ENCODE measurements at regions not wholly inside any gene's neighbourhood (a gene's known extent, or its start where the extent isn't known, plus 50 kb on each side); places are given as distances from the start of the nearest gene placed in this dataset.

DNA sequence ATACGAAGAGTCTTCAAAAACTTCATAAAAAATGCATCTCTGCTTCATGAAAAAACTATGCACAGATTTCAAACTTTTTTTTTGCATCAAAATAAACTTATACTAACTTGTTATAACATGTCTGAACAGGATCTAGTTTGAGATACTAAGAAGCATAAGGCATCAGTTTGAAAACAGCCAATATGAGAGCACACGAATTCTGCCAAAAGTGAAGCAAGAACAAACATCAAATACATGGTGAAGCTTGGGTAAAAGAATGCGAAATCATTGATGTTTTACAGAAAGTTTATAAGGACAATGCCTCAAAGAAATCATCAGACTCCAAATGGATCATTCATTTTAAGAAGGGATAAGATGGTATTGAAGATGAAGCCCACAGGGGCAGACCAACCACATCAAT lies 389.1 kb upstream of the TENM4 start:
- CTCF ChIA-PET, result no interaction called here
- no peak overlapping the region for H3K27ac Mint-ChIP-seq
- intact Hi-C loops (cut with micrococcal nuclease), result no loop called here
- H3K9me3 Mint-ChIP-seq, result peaks cover 2% of the 10 kb centered on the region
- H3K4me1 Mint-ChIP-seq (ENCODE audit: low read depth), result no peaks in the 10 kb centered on the region
- no peaks in the 10 kb centered on the region for H3K36me3 Mint-ChIP-seq (ENCODE audit: low read depth)
- H3K4me3 Mint-ChIP-seq, result no peak overlapping the region
- no peak for DNase-seq
- no peaks in the 10 kb centered on the region for H3K27me3 Mint-ChIP-seq (ENCODE audit: low read depth)

DNA sequence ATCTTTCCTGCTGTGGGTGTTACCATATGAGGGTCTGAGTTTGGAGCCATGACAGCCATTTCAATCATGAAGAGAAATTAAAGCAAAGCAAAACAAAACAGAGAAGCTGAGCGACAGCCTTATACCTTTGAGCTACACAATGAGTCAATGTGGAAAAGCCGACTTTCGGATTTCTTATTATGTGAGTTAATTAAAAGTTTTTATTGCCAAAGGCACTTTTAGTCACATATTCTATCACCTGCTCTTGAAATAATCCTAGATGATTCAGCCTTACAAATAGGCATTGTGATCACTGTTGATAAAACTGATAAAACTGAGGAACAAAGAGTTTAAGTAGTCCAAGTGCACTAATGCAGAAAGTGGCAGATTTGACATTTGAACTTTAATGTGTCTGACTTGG lies 381.9 kb upstream of the TENM4 start:
- H3K27ac Mint-ChIP-seq, result no peak overlapping the region
- H3K4me1 Mint-ChIP-seq (ENCODE audit: low read depth), result no peaks in the 10 kb centered on the region
- intact Hi-C loops (cut with micrococcal nuclease), result no loop called here
- H3K9me3 Mint-ChIP-seq, result peaks cover 4% of the 10 kb centered on the region
- no peaks in the 10 kb centered on the region for H3K27me3 Mint-ChIP-seq (ENCODE audit: low read depth)
- CTCF ChIA-PET, result no interaction called here
- no peak for DNase-seq
- no peaks in the 10 kb centered on the region for H3K36me3 Mint-ChIP-seq (ENCODE audit: low read depth)
- H3K4me3 Mint-ChIP-seq, result no peak overlapping the region

DNA sequence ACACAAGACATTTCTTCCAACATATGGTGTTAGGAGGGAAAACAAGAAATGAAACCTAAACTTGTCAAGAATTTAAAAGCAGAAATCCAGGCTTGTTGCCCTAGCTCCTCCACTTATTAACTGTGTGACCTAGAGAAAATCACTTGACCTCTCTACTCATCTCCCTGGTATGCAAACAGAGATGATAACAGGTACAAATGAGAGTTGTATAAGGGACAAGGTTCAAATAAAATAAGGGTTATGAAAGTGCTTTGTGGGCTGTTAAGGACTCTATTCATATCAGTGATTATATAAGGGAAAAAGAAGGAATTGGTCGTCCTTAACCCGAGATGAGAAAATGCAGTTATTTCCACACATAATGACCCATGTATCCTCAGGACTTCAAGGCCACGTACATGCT lies 372.7 kb upstream of the TENM4 start:
- Mint-ChIP-seq H3K27me3 (ENCODE audit: low read depth) (no peaks in the 10 kb centered on the region), H3K36me3 (ENCODE audit: low read depth) (no peaks in the 10 kb centered on the region), H3K9me3 (peaks cover 12% of the 10 kb centered on the region), H3K4me1 (ENCODE audit: low read depth) (no peaks in the 10 kb centered on the region), H3K27ac (no peak overlapping the region), H3K4me3 (no peak overlapping the region)
- intact Hi-C loops (cut with micrococcal nuclease), result no loop called here
- CTCF ChIA-PET, result no interaction called here
- no peak for DNase-seq

DNA sequence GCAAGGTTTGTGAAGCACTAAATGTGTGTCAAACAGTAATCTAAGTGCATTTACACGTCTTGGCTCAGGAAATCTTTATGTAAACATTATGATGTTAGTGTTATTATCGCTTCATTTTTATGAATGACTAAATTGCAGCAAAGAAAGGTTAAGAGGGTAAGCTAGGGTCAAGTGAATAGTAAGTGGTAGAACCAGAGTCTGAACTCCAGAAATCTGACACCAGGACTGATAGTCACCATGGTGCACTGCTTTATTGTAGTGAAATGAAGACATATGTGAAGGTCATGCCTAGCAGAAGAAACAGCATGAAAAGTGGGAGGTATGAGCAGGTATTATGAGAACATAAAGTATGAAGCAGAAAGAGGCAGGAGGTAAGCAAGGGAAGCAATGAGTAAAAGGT lies 368.7 kb upstream of the TENM4 start:
- CTCF ChIA-PET, result no interaction called here
- H3K27me3 Mint-ChIP-seq (ENCODE audit: low read depth), result no peaks in the 10 kb centered on the region
- H3K36me3 Mint-ChIP-seq (ENCODE audit: low read depth), result no peaks in the 10 kb centered on the region

DNA sequence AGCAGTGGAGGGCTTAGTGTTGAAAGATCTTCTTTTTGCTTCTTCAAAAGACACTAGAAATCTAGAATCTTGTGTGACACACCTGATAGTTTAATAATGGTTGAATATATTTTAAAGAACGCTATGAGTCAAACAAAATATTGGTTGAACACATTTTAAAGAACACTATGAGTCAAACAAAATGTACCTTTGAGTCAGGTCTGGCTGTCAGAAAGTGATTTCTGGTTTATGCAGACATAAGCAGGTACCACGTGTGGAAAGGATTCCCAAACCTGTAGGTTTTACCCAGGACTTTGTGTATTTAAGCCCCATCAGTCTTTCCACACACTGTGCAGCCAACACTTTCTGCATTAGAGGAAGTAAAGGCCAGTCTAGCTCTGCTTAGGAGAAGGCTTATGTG lies 366.7 kb upstream of the TENM4 start:
- no peak for DNase-seq
- no peaks in the 10 kb centered on the region for H3K36me3 Mint-ChIP-seq (ENCODE audit: low read depth)
- no peaks in the 10 kb centered on the region for H3K4me1 Mint-ChIP-seq (ENCODE audit: low read depth)
- no peak overlapping the region for H3K4me3 Mint-ChIP-seq
- H3K27ac Mint-ChIP-seq, result no peak overlapping the region
- H3K9me3 Mint-ChIP-seq, result peaks cover 9% of the 10 kb centered on the region
- no peaks in the 10 kb centered on the region for H3K27me3 Mint-ChIP-seq (ENCODE audit: low read depth)
- intact Hi-C loops (cut with micrococcal nuclease), result no loop called here
- CTCF ChIA-PET, result no interaction called here

More for the DNA sequence above, 368.7 kb upstream of the TENM4 start:
- Mint-ChIP-seq H3K27ac (no peak overlapping the region), H3K4me1 (ENCODE audit: low read depth) (no peaks in the 10 kb centered on the region), H3K4me3 (no peak overlapping the region), H3K9me3 (peaks cover 9% of the 10 kb centered on the region)
- DNase-seq, result no peak
- intact Hi-C loops (cut with micrococcal nuclease), result no loop called here

DNA sequence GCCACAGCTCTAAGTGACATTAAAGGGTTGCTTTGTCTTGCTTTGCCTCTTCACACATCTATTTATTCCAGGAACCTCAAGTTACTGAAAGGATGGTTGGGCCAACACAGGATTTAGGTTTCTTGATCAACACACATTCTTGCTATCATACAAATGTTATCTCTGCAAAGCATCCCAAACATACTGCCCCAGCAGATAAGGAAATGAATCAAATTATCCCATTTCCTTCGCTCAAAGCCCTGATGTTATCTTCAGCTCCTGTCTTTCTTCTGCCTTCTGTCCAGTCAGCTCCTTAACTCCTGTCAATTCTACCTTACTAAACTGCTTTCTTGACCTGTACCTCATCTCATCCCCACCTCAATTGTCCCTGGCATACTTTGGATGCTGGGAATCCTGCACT lies 355.9 kb upstream of the TENM4 start:
- Mint-ChIP-seq H3K36me3 (ENCODE audit: low read depth) (no peaks in the 10 kb centered on the region), H3K9me3 (peaks cover 3% of the 10 kb centered on the region)
- CTCF ChIA-PET, result no interaction called here

DNA sequence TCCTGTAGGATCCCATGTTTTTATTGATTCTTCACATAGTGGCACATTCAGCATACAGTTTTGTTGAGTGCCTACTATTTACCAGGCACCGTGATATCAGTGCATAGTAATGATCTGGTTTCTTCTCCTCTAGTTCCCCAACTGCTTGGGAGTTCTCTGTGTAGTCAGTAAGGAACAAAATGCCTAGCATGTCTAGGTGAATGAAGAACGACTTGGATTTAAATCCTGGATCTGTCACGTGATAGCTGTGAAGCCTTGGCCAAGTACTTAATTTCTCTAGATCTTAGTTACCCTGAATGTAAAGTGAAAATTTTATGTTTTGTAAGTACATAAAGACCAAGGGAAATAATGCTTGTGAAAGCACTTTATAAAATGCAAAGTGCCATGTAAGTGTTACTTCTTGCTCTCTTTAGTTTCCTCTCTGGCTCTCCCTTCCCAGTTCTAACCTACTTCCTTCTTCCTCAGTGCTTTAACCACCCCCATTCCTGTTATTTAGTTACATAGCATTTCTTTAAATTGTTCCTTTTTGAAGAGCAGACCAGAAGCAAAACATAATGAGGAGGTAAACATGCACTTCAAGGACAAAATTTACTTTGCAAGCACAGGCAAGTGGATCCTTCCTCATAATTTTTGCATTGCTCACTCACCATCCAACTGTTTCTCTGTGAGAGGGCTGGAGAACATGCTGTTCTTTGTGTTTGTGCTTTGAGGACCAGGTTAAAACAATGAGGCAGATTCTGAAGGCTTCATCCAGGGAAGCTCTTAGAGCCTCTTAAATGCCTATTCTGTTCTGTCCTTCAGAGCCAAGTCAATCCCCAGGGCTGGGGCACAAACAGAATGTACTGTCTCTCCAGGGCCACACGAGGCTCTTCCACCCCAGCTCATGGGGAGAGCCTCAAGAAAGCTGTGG lies 353.9 kb upstream of the TENM4 start:
- CTCF ChIA-PET, result no interaction called here
- intact Hi-C loops (cut with micrococcal nuclease), result no loop called here
- Mint-ChIP-seq H3K4me1 (ENCODE audit: low read depth) (no peaks in the 10 kb centered on the region), H3K27me3 (ENCODE audit: low read depth) (no peaks in the 10 kb centered on the region), H3K36me3 (ENCODE audit: low read depth) (no peaks in the 10 kb centered on the region), H3K4me3 (no peak overlapping the region), H3K9me3 (no peaks in the 10 kb centered on the region), H3K27ac (no peak overlapping the region)
- no peak for DNase-seq

More for the DNA sequence above, 355.9 kb upstream of the TENM4 start:
- DNase-seq, result no peak
- no peaks in the 10 kb centered on the region for H3K4me1 Mint-ChIP-seq (ENCODE audit: low read depth)
- H3K27ac Mint-ChIP-seq, result no peak overlapping the region
- intact Hi-C loops (cut with micrococcal nuclease), result no loop called here
- no peak overlapping the region for H3K4me3 Mint-ChIP-seq
- no peaks in the 10 kb centered on the region for H3K27me3 Mint-ChIP-seq (ENCODE audit: low read depth)

DNA sequence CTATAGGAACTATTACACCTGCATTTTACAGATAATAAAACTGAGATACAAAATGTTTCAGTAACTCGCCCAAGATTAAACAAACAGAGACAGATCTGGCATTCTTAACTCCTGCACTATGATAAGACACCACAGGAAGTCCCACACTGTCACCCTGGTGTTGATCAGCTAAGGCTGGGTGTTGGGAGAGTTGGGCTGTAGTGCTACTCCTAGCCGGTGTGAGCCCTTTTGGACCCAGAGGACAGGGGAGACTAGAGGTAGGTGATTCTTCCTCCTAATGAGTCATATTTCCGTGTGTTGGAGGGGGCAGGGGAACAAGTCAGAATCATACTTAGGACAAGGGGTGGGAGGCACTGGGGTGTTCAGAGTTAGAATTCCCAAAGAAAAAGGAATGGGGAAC lies 353.2 kb upstream of the TENM4 start:
- Mint-ChIP-seq H3K9me3 (no peaks in the 10 kb centered on the region), H3K27ac (no peak overlapping the region), H3K27me3 (ENCODE audit: low read depth) (no peaks in the 10 kb centered on the region), H3K36me3 (ENCODE audit: low read depth) (no peaks in the 10 kb centered on the region), H3K4me3 (no peak overlapping the region), H3K4me1 (ENCODE audit: low read depth) (no peaks in the 10 kb centered on the region)
- CTCF ChIA-PET, result no interaction called here
- no peak for DNase-seq
- intact Hi-C loops (cut with micrococcal nuclease), result no loop called here

DNA sequence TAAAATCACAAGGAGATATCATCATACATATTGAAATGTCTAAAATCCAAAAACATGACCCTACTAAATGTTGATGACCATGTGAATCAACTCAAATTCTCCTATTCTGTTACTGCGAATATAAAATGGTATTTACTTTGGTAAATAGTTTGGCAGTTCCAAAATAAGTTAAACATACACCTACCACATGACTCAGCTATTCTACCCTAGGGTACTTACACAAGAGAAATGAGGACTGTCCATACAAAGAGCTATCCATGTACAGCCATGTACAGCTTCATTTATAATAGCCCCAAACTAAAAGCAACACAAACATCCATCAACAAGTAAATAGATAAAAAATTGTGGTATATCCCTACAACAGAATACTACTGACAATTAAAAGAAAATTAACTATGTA lies 346.1 kb upstream of the TENM4 start:
- H3K27ac Mint-ChIP-seq, result no peak overlapping the region
- no peak for DNase-seq
- intact Hi-C loops (cut with micrococcal nuclease), result no loop called here
- CTCF ChIA-PET, result no interaction called here
- H3K36me3 Mint-ChIP-seq (ENCODE audit: low read depth), result no peaks in the 10 kb centered on the region
- H3K27me3 Mint-ChIP-seq (ENCODE audit: low read depth), result no peaks in the 10 kb centered on the region
- no peaks in the 10 kb centered on the region for H3K4me1 Mint-ChIP-seq (ENCODE audit: low read depth)
- H3K9me3 Mint-ChIP-seq, result peaks cover 4% of the 10 kb centered on the region
- H3K4me3 Mint-ChIP-seq, result no peak overlapping the region

DNA sequence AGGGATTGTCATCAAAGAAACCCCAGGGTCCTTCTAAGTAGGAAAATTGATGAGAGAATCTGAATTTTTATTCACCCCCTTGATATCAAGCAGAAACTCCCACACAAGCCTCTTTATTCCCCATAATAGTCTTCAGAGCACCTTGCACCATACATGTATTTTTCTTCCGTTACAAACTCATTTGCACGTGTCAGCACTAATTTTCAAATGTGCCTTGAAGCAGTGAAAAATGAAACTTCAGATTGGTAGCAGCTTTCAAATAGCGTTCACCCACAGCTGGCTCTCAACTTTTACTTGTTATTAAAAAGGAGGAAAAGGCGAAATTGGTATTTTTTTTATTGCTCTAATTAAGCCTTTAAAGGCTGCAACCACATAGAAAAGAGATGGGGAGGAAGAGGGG lies 343.0 kb upstream of the TENM4 start:
- Mint-ChIP-seq H3K4me3 (no peak overlapping the region), H3K27ac (no peak overlapping the region), H3K27me3 (ENCODE audit: low read depth) (no peaks in the 10 kb centered on the region), H3K4me1 (ENCODE audit: low read depth) (no peaks in the 10 kb centered on the region), H3K9me3 (peaks cover 5% of the 10 kb centered on the region), H3K36me3 (ENCODE audit: low read depth) (no peaks in the 10 kb centered on the region)
- CTCF ChIA-PET, result no interaction called here
- no peak for DNase-seq
- intact Hi-C loops (cut with micrococcal nuclease), result no loop called here

DNA sequence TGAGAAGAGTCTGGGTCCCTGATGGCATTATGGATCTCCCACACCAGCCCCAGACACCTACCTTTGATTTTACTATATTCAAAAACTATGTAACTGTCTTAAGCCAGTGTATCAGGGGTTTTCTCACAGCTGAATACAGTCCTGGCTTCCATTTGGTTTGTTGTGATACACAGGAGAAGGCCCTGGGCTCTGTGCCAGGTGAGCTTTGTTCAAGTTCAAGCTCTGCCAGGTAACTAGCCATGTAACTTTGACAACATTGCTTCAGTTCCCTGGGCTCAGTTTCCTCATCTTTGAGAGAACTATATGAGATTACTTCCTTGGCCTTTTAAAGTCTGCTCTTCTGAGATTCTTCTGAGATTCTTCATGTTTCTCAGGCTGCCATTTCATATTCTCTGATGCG lies 327.5 kb upstream of the TENM4 start:
- intact Hi-C loops (cut with micrococcal nuclease), result no loop called here
- H3K27ac Mint-ChIP-seq, result no peak overlapping the region
- H3K36me3 Mint-ChIP-seq (ENCODE audit: low read depth), result no peaks in the 10 kb centered on the region
- H3K9me3 Mint-ChIP-seq, result peaks cover 2% of the 10 kb centered on the region
- H3K4me3 Mint-ChIP-seq, result no peak overlapping the region
- DNase-seq, result no peak
- CTCF ChIA-PET, result interaction anchor here (0.5 kb wide), 1 partner anchor 79 kb away, joined by 3 read pairs; no protein-coding TSS in a partner anchor
- no peaks in the 10 kb centered on the region for H3K27me3 Mint-ChIP-seq (ENCODE audit: low read depth)
- no peaks in the 10 kb centered on the region for H3K4me1 Mint-ChIP-seq (ENCODE audit: low read depth)

DNA sequence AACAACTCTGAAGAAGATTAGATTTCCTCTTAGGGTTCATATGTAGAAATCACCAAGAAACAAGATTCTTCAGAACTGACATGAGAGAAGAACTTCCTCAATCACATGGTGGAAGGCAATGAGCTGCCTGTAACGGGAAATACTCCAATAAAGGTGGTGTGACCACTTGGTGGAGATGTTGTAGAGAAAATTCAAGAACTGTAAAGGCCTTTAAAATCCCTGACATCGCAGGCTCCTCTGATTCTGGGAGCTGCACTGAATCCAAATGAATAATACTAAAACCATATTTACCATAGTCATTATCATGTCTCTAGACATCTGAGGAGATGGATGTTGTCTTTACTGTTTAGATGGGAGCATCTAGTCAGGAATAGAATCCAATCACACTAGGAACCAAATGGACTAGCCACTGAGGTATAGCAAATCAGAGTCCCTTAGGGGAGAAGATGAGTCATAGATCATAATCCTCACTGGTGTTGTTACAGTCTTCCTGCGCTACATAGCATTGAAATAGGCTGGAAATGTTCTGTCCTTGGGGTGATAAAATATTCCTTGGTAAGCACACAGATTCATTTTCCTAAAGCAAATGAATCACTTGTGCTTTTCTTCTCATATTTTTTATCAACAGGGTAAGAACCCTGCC lies 321.6 kb upstream of the TENM4 start:
- Mint-ChIP-seq H3K9me3 (peaks cover 3% of the 10 kb centered on the region), H3K27me3 (ENCODE audit: low read depth) (no peaks in the 10 kb centered on the region), H3K4me1 (ENCODE audit: low read depth) (no peaks in the 10 kb centered on the region), H3K4me3 (no peak overlapping the region), H3K36me3 (ENCODE audit: low read depth) (no peaks in the 10 kb centered on the region), H3K27ac (no peak overlapping the region)
- intact Hi-C loops (cut with micrococcal nuclease), result no loop called here
- no peak for DNase-seq
- CTCF ChIA-PET, result interaction anchor here (0.6 kb wide), 1 partner anchor 164 kb away, joined by 3 read pairs; no protein-coding TSS in a partner anchor

DNA sequence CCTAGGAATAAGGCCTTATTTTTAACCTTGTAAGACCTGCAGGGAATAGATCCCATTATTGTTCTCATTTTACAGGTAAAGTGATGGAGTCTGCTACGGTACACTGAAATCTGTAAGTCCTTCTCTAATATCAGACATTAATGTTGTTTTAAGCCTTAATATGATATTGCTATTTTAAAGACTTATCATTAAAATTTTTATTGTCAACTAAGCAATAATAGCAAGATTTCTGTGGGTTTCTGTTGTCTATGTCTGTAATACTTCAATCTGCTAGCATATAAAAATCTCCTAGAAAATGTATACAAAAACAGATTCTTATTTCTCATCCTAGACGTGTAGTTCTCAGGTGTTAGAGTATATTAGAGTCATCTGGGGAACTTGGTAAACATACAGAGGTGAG lies 317.5 kb upstream of the TENM4 start:
- CTCF ChIA-PET, result no interaction called here
- Mint-ChIP-seq H3K36me3 (ENCODE audit: low read depth) (no peaks in the 10 kb centered on the region), H3K27me3 (ENCODE audit: low read depth) (no peaks in the 10 kb centered on the region), H3K9me3 (peaks cover 3% of the 10 kb centered on the region), H3K4me1 (ENCODE audit: low read depth) (no peaks in the 10 kb centered on the region), H3K4me3 (no peak overlapping the region), H3K27ac (no peak overlapping the region)
- no peak for DNase-seq
- intact Hi-C loops (cut with micrococcal nuclease), result no loop called here
